ENCODE measurements at regions not wholly inside any gene's neighbourhood (a gene's known extent, or its start where the extent isn't known, plus 50 kb on each side); places are given as distances from the start of the nearest gene placed in this dataset.

- DNase-seq: no peak
Observed at GRCh38 chr17:73787076-73788059, 143.1 kb upstream of the SDK2 start.

DNA sequence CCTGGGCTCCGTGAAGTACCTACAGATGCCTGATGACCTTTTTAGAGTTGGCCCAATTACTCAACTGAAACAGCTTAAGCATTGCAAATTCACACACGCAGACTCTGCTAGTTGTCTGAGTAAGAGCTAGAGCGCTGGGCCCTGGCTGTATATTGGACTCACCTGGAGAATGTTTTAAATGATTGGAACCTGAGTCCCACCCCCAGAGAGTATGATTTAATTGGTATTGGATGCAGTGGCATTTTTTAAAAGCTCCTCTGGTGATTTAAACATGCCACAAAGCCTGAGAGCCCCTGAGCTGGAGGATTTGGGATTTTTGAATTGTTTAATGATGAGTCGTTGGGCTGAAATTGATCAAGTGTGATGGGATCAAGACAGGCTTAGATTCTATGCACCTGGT, 143.9 kb upstream of the SDK2 start:
- no peak for DNase-seq

DNA sequence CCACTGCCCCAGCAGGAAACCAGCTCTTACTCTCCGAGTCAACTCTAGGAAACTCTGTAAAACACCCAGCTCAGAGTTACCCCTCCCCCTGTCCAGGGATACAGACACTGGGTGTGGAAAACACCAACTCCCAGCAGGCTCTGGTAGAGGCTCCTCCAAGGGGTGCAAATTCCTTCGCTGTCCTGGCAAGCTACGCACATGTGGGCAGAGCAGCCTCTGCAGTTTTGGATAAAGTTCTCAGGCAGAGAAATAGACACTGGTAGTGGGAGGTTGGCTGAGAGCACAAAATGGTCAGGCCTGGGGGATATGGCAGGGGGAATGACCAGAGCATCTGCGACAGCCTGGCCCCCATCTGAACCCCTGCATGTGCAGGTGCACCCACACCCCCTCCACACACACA, 146.9 kb upstream of the SDK2 start:
- no peak for DNase-seq

- DNase-seq: no peak
Observed at GRCh38 chr17:73791631-73792030, 147.4 kb upstream of the SDK2 start.

DNA sequence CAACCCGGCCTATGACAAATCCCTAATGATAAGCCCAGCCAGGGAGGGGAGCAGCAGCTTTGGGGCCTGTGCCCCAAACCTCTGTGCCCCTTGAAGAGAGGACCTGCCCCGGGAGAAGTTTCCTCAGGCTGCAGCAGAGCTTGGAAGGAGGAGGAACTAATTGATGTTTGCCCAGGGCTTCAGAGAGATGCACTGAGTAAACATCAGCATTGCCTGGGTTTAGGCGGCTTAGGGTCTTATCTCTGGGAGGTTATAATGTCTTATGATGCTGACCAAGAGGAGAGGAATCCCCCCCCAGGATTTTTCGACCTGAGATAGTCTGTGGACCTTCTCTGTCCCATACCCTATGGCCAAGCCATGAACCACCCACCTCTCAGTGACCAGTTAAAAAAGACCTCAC, 148.7 kb upstream of the SDK2 start:
- no peak for DNase-seq

GRCh38 chr17:73794336-73794735, 150.1 kb upstream of the SDK2 start:
- DNase-seq: no peak

GRCh38 chr17:73795730-73796129, 151.5 kb upstream of the SDK2 start:
- no peak for DNase-seq

DNA sequence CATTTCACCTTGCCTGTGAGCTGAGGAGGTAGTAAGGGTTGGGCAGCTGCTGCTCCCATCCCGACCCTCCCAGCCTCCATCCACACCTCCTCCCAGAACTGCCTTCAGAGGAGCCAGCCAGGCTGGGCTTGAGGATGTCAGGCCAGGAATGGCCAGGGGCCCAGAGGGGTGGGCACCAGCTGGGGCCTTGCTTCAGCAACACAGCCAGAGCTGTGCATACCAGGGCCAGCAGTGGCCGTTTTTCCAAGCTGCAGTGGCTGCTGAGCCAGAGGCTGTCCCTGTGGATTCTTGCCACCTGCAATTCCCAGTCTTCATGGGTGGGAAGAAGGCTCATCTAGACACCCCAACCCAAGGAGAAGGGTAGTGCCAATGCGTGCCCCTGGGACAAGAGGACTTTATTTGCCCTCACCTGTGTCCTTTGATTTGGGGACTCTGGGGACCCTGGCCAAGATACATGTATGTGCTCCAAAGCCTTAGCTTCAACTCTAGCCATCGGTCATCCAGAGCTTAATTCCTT, 153.4 kb upstream of the SDK2 start:
- no peak for DNase-seq

- DNase-seq: no peak
Observed at GRCh38 chr17:73798111-73798748, 154.0 kb upstream of the SDK2 start.

DNA sequence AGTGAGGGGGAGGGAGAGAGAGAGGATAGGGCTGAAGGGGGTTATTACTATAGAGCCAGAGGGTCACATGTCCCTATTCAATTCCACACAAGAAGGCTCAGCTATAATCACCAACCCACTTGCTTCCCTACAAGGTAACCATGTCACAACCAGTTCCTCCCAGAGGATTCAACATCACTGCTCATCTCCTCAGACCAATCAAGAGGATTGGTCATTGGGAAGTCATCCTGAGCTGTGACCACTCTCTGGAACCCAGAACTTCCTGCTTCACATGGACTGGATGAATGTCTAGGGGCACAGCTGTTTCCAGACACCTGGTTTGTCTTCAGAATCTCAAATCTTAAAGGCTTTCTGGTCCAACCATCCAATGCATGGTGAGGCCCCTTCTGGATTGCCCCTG, 154.9 kb upstream of the SDK2 start:
- no peak for DNase-seq

- no peak for DNase-seq
Observed at GRCh38 chr17:73799781-73800627, 155.8 kb upstream of the SDK2 start.

DNA sequence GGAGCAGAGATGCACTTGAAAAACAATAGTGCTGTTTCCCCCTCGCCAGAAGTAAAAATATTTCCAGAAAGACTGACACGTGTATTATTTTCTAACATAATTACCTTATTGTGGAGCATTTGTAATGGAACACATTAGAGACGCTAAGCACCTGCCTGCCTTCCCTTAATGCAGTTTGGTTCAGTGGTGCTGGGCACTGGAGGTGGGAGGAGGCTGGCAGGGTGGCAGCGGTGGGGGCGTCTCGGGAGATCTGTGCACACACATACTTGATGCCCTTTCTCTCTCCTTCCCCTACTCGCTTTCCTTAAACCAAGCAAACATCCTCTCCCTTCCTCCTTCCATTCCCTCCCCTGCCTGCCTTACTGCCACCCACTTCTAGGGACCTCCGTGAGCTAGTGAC, 156.6 kb upstream of the SDK2 start:
- DNase-seq: no peak

- DNase-seq: no peak
Observed at GRCh38 chr17:73801455-73802100, 157.3 kb upstream of the SDK2 start.

GRCh38 chr17:73802314-73802713, 158.1 kb upstream of the SDK2 start:
- DNase-seq: no peak

DNA sequence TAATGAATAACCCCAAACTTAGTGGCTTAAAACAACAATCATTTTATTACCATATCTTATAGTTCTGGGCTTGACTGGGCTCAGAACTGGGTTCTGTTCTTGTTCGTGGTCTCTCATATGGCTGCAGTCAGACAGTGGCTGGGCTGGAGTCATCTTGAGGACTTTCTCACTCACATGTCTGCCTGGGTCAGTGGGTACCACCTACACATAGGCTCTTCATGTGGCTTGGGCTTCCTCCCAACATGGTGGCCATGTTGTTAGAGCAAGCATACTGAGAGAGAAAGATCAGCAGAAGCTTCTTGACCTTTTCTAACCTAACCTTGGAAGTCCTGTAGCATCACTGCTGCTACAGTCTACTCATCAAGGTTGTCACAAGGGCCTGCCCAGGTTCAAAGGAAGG, 158.6 kb upstream of the SDK2 start:
- no peak for DNase-seq

- no peak for DNase-seq
Observed at GRCh38 chr17:73803964-73804435, 159.8 kb upstream of the SDK2 start.

DNA sequence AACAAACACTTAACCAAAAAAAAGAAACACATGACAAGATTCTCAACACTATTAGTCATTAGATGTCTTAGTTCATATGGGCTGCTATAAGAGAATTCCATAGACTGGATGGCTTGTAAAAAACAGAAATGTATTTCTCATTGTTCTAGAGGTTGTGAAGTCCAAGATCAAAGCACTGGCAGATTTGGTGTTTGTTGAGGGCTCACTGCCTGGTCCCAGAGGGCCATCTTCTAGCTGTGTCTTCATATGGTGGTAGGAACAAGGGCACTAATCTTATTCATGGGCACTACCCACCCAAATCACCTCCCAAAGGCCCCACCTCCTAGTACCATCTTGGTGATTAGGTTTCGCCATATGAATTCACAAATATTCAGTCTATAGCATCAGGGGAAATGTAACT, 162.5 kb upstream of the SDK2 start:
- DNase-seq: no peak

GRCh38 chr17:73813201-73813600, 169.0 kb upstream of the SDK2 start:
- DNase-seq: no peak

- no peak for DNase-seq
Observed at GRCh38 chr17:73814075-73814474, 169.8 kb upstream of the SDK2 start.

DNA sequence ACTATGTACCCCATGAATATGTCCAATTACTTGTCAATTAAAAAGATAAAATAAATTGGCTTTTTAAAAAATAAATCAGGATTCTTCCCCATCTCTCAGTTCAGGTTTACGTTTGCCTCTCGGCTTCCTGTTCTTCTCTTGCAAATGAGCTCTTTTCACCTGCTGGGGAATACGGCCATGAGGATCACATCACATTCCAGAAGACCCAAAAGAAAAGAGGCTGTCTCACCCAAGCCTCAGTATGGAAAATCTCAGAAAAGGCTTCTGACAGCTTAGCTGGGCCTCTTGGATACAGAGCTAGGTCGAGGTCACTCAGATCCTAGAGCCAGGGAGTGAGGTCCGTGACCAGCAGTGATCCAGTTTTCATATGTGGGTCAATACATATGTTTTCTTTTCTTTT, 171.2 kb upstream of the SDK2 start:
- no peak for DNase-seq

GRCh38 chr17:73819440-73820395, 175.5 kb upstream of the SDK2 start:
- no peak for DNase-seq

All from activated T-cell treated with anti-CD3 and anti-CD28 coated beads, Interleukin-2, amount 50 U/mL, for 1 hour (primary cell).